ENCODE measurements at regions not wholly inside any gene's neighbourhood (a gene's known extent, or its start where the extent isn't known, plus 50 kb on each side); places are given as distances from the start of the nearest gene placed in this dataset.

GRCh38 chr2:35731674-35732073 lies 623.9 kb upstream of the CRIM1 start:
- TF ChIP-seq POLR2A (IDR thresholded peaks at IDR 0.05; ENCODE audit: extremely low read depth, insufficient read length) (no peak), CTCF (IDR thresholded peaks at IDR 0.05; ENCODE audit: low read depth, low read length) (no peak), MAX (IDR thresholded peaks at IDR 0.05; ENCODE audit: low read depth, low read length) (no peak)
